PC-3 (cell line): ENCODE measurements at regions not wholly inside any gene's neighbourhood (a gene's known extent, or its start where the extent isn't known, plus 50 kb on each side); places are given as distances from the start of the nearest gene placed in this dataset.

ENCODE experiments used
- ATAC-seq: fragments of 200-7000 bp; cut with Tn5 transposase; 2 replicates; pipeline ENCODE4 v1.9.1; 2020; ENCODE audit warnings: mild to moderate bottlenecking, moderate library complexity
- BruUV-seq: library from RNA; stranded (reverse); fragments of 400-500 nt; replicated peaks from 2 replicates; lab custom pipeline; 2021; lab: Mats Ljungman, UMichigan
- CTCF ChIA-PET: fragments of 300-600 bp; sonication (Branson Sonifier 250); formaldehyde crosslinking; loops from one replicate; lab custom pipeline; 2022; ENCODE audit warnings: antibody characterized with exemption; lab: Charles Lee
- POLR2A ChIA-PET: fragments of 300-600 bp; sonication (Branson Sonifier 250); formaldehyde crosslinking; loops from one replicate; lab custom pipeline; 2022; ENCODE audit warnings: antibody characterized with exemption; ENCODE audit not compliant: unreplicated experiment; lab: Charles Lee
- DNase-seq: peaks from one replicate; pipeline ENCODE4 v3.0.0-alpha.2; 2015
- H2AFZ ChIP-seq: fragments of 300-600 bp; sonication (generic); 2 replicates; pipeline ENCODE4 v1.6.0; 2016; ENCODE audit warnings: antibody characterized with exemption, low read length
- H3F3A ChIP-seq: fragments of 300-600 bp; sonication (generic); one replicate; pipeline ENCODE4 v1.6.0; 2017; ENCODE audit warnings: antibody characterized with exemption, low read length, control low read depth, mild to moderate bottlenecking; ENCODE audit not compliant: unreplicated experiment
- H3K27ac ChIP-seq: fragments of 300-600 bp; sonication (generic); 2 replicates; pipeline ENCODE4 v1.5.1; 2016; ENCODE audit warnings: mild to moderate bottlenecking, low read length
- H3K27me3 ChIP-seq: fragments of 300-600 bp; sonication (generic); 2 replicates; pipeline ENCODE4 v1.6.1; 2016; ENCODE audit warnings: low read length, mixed read lengths
- H3K36me3 ChIP-seq: fragments of 300-600 bp; sonication (generic); 2 replicates; pipeline ENCODE4 v1.6.1; 2016; ENCODE audit warnings: low read depth, mixed run types, low read length, mixed read lengths
- H3K4me1 ChIP-seq: fragments of 300-600 bp; sonication (generic); 2 replicates; pipeline ENCODE4 v1.5.1; 2016; ENCODE audit warnings: low read length; ENCODE audit not compliant: insufficient read depth
- H3K4me2 ChIP-seq: fragments of 300-600 bp; sonication (generic); 2 replicates; pipeline ENCODE4 v1.6.0; 2016; ENCODE audit warnings: low read length
- H3K4me3 ChIP-seq: fragments of 300-600 bp; sonication (generic); 2 replicates; pipeline ENCODE4 v1.5.1; 2016; ENCODE audit warnings: mild to moderate bottlenecking, low read length, mixed read lengths
- H3K79me2 ChIP-seq: fragments of 300-600 bp; sonication (generic); 2 replicates; pipeline ENCODE4 v1.6.1; 2017; ENCODE audit warnings: low read length, mixed read lengths
- H3K9ac ChIP-seq: fragments of 300-600 bp; sonication (generic); 2 replicates; pipeline ENCODE4 v1.6.0; 2016; ENCODE audit warnings: mild to moderate bottlenecking, low read length
- H3K9me2 ChIP-seq: fragments of 300-600 bp; sonication (generic); replicated peaks from 2 replicates; pipeline ENCODE4 v1.6.1; 2016; ENCODE audit warnings: mixed run types, low read length, mixed read lengths
- H3K9me3 ChIP-seq: fragments of 300-600 bp; sonication (generic); 2 replicates; pipeline ENCODE4 v1.6.1; 2016; ENCODE audit warnings: low read length, mixed read lengths
- H4K20me1 ChIP-seq: fragments of 300-600 bp; sonication (generic); 2 replicates; pipeline ENCODE4 v1.6.1; 2016; ENCODE audit warnings: low read length, mixed read lengths
- CTCF ChIP-seq: fragments of 300-600 bp; sonication (generic); conservative IDR thresholded peaks from 2 replicates; pipeline ENCODE4 v1.5.1; 2017; ENCODE audit warnings: antibody characterized with exemption, low read depth, mild to moderate bottlenecking, low read length
- EZH2 ChIP-seq: fragments of 300-600 bp; sonication (generic); IDR thresholded peaks from one replicate; pipeline ENCODE4 v1.6.1; 2017; ENCODE audit warnings: antibody characterized with exemption, mild to moderate bottlenecking, low read length; ENCODE audit not compliant: unreplicated experiment
- EZH2phosphoT487 ChIP-seq: fragments of 300-600 bp; sonication (generic); IDR thresholded peaks from 2 replicates; pipeline ENCODE4 v1.6.1; 2018; ENCODE audit warnings: mild to moderate bottlenecking, antibody characterized with exemption, low read length, borderline replicate concordance
- intact Hi-C: fragments of 100-400 bp; cut with micrococcal nuclease; formaldehyde crosslinking; loops from 2 replicates; pipeline ENCODE4 v1.9.0; 2023

- no peak overlapping the region for H3K4me2 ChIP-seq
- H3K36me3 ChIP-seq: no peaks in the 10 kb centered on the region
- TF ChIP-seq CTCF: no peak
- TF ChIP-seq EZH2phosphoT487: no peak
- TF ChIP-seq EZH2: no peak
- intact Hi-C loops: no loop called here
- no peaks in the 10 kb centered on the region for H3F3A ChIP-seq
- H3K4me1 ChIP-seq: peaks cover 10% of the 10 kb centered on the region; the same call in 1 of the 2 replicates
- H3K79me2 ChIP-seq: no peaks in the 10 kb centered on the region
- ChIA-PET POLR2A (no interaction called here), CTCF (no interaction called here)
- H3K9ac ChIP-seq: no peak overlapping the region
- H3K9me3 ChIP-seq: no peaks in the 10 kb centered on the region
- BruUV-seq: no TSS peak
- H3K27me3 ChIP-seq: peaks cover 18% of the 10 kb centered on the region; the same call in 1 of the 2 replicates
- H2AFZ ChIP-seq: no peak overlapping the region
- H3K9me2 ChIP-seq: no peaks in the 10 kb centered on the region
- ATAC-seq: no peak
- no peak overlapping the region for H3K27ac ChIP-seq
- H4K20me1 ChIP-seq: no peaks in the 10 kb centered on the region
- DNase-seq: no peak
- H3K4me3 ChIP-seq: no peak overlapping the region
These were observed 247.6 kb downstream of the MEIS1 start for GRCh38 chr2:66682476-66682875.

- no TSS peak for BruUV-seq
- Histone ChIP-seq H3K4me1 (peaks cover 10% of the 10 kb centered on the region; the same call in 1 of the 2 replicates), H2AFZ (no peak overlapping the region), H3K27ac (no peak overlapping the region), H4K20me1 (no peaks in the 10 kb centered on the region), H3K36me3 (no peaks in the 10 kb centered on the region), H3K9me3 (no peaks in the 10 kb centered on the region), H3K9me2 (no peaks in the 10 kb centered on the region), H3K27me3 (peaks cover 21% of the 10 kb centered on the region), H3K4me2 (no peak overlapping the region), H3K9ac (no peak overlapping the region), H3K79me2 (no peaks in the 10 kb centered on the region), H3F3A (no peaks in the 10 kb centered on the region), H3K4me3 (no peak overlapping the region)
- no peak for TF ChIP-seq EZH2phosphoT487
- TF ChIP-seq EZH2: no peak
- intact Hi-C loops: no loop called here
- POLR2A ChIA-PET: no interaction called here
- CTCF ChIA-PET: no interaction called here
- no peak for ATAC-seq
- DNase-seq: no peak
These were observed 248.1 kb downstream of the MEIS1 start for GRCh38 chr2:66683064-66683463.

- ChIA-PET CTCF (no interaction called here), POLR2A (no interaction called here)
- DNase-seq (no peak), ATAC-seq (no peak)
- H3K9me2 ChIP-seq: no peaks in the 10 kb centered on the region
- intact Hi-C loops: no loop called here
- H3K9ac ChIP-seq: no peak overlapping the region
- H3K27me3 ChIP-seq: peaks cover 26% of the 10 kb centered on the region
- H4K20me1 ChIP-seq: no peaks in the 10 kb centered on the region
- no peaks in the 10 kb centered on the region for H3F3A ChIP-seq
- H3K4me2 ChIP-seq: no peak overlapping the region
- no TSS peak for BruUV-seq
- no peak for TF ChIP-seq CTCF
- TF ChIP-seq EZH2: no peak
- TF ChIP-seq EZH2phosphoT487: no peak
- H3K27ac ChIP-seq: no peak overlapping the region
- H3K4me3 ChIP-seq: no peak overlapping the region
- no peaks in the 10 kb centered on the region for H3K9me3 ChIP-seq
- peaks cover 10% of the 10 kb centered on the region; the same call in 1 of the 2 replicates for H3K4me1 ChIP-seq
- H3K79me2 ChIP-seq: no peaks in the 10 kb centered on the region
- no peak overlapping the region for H2AFZ ChIP-seq
- H3K36me3 ChIP-seq: no peaks in the 10 kb centered on the region
These were observed 248.7 kb downstream of the MEIS1 start for GRCh38 chr2:66683599-66683998.
